Fibroblast of skin of left biceps (primary cell): ENCODE measurements at regions not wholly inside any gene's neighbourhood (a gene's known extent, or its start where the extent isn't known, plus 50 kb on each side); places are given as distances from the start of the nearest gene placed in this dataset.

Source experiments
- DNase-seq, 2 experiments: peaks; one replicate each; pipeline ENCODE4 v3.0.0-alpha.2; 2013; ENCODE audit warnings: low read depth in 2 of 2

DNA sequence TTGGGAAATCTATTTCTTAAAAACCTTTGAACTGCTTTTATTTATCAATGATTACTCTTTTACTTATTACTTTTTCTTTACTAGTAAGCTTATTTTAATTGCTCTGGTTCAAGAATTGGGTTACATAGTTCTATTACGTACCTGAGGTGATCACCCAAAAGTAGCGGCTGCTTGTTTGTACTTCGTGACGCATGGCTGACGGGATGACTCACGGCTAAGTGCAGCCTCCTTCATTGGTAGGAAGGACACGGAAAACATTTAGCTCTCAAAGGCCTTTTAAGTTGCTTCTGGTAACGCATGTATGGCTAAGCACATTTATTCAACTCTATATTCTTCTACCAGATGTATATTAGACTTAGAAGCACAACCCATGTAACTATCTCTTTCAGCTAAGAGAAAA is 285.8 kb upstream of the SP4 start:
- DNase-seq = no peak

DNA sequence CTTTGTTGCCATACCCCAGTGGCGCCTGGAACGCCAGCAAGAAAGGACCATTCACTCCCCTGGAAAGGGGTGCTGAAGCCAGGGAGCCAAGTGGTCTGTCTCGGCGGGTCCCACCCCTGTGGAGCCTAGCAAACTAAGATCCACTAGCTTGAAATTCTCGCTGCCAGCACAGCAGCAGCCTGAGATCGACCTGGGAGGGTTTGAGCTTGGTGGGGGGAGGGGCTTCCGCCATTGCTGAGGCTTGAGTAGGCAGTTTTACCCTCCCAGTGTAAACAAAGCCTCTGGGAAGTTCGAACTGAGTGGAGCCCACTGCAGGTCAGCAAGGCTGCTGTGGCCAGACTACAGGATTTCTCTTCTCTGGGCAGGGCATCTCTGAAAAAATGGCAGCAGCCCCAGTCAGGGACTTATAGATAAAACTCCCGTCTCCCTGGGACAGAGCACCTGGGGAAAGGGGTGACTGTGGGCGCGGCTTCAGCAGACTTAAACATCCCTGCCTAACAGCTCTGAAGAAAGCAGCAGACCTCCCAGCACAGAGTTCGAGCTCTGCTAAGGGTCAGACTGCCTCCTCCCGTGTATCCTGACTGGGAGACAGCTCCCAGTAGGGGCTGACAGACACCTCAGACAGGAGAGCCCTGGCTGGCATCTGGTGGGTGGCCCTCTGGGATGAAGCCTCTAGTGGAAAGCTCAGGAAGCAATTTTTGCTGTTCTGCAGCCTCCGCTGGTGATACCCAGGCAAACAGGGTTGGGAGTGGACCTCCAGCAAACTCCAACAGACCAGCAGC is 281.1 kb upstream of the SP4 start:
- no peak for DNase-seq

DNA sequence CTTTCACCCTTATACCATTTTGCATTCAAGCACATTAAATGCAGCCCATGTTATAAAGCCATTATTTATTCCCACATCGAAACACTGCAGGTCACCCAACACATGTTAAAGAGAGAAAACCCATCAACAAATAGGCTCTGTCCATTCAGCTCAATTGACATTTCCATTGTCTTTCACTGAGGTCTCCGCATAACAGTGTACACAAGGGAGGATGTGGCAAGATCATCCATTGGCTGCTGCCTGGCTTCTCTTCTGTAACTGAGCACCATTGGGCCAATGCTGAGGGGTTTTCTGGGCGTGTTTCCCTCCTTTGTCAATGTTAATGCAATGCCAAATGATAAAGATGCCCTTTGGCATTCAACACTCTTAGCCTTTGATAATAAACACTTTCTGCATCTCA is 278.1 kb upstream of the SP4 start:
- DNase-seq = no peak

DNA sequence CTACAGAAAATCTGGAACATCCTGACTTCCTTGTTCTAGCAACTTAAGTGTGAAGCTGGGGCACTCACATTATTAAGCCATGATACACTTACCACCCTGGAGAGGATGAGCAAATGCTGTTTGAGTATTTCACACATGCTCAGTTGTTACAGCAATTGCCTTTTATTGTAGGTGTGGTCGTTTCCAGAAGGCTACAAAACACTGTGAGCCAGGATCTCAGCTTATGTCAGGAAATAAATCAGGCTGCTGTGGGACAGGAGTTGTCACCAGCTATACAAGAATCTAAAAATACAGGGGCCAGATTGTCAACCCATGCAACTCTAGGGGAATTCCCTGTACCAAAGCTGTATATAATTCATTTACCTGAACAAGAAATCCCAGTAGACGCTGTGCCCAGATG is 273.3 kb upstream of the SP4 start:
- DNase-seq = no peak

GRCh38 chr7:21159506-21159905 is 268.4 kb upstream of the SP4 start:
- DNase-seq = no peak

- DNase-seq = no peak
Observed at GRCh38 chr7:21160401-21160800, 267.5 kb upstream of the SP4 start.

GRCh38 chr7:21167942-21168341 is 259.9 kb upstream of the SP4 start:
- no peak for DNase-seq

DNA sequence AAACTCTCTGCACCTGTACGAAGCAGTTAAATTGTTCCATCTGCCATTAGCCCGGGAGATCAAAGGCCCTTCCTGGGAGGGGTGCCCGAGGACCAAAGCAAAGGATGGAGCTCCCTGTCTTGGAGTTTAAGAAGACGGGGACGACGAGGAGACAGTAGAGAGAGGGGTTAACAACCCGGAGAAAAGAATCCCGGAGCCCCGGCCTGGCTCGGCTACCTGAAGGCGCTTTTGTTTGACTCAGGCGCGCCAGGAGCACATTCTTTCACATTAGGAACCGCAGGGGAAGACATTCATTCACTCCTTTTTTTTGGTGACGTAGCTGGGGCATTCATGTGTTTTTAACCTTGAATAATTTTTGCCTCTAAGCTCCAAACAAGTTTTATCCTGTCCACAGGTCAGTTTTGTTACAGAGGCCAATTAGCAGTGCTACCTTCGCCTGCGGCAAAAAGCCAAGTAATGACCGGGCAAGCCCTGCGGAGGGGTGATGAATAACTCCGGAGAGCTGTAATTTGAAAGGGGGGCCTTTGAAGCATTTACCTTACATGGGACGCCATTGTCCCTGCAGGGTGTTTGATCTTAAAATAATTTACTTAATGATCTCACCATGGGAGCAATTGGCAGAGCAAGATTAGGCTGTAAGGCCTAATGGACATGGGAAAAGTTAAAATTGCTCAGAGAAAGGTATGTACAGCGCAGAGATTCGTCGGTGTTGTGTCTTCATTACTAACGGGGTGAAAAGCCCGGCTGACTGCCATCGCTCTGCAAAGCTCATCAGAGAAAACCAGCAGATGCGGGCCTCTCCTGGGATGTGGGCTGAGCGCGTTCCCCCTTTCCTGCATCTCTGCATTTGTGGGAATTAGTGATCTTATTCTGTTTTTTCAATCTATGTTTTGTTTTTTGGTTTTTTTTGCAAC is 258.0 kb upstream of the SP4 start:
- DNase-seq = no peak

DNA sequence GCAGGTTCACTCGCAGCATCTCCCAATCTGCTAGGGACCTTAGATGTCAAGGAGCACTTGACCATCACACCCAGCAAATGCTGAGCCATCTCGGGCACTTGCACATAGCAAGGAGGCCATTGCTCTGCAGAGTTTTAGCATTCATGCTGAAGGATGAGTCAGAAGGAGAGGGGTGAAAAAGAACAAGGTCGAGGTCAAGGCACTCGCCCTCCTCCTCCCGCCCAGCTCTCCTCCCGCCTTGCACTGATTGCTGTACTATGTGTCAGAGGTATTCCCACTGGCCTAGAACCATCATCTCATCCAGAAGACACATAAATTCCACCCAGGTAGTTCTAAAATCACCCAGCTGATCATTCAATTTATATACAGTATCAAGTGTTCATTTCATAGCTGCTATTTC is 255.1 kb upstream of the SP4 start:
- DNase-seq = no peak

DNA sequence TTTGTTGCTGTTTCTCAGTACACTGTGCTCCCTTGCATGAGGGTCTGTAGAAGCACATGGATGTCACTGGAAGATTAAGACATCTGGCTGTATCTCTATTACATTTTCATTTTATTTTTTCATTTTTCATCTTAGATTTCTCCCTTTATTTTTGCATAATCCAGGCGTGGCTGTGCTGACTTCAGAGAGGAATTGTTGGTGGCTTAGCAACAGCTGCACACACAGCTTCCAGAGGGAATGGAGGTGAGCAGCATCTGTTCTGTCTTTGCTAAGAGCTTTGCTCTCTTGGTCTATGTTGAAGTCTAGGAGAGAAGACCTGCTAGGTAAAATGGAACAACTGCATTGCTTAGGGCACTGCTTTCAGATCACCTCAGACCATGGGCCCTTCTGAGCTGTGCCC is 254.4 kb upstream of the SP4 start:
- DNase-seq = no peak

GRCh38 chr7:21175714-21176113 is 252.2 kb upstream of the SP4 start:
- DNase-seq = no peak

GRCh38 chr7:21184942-21185652 is 242.8 kb upstream of the SP4 start:
- DNase-seq = no peak

GRCh38 chr7:21185653-21186265 is 242.1 kb upstream of the SP4 start:
- no peak for DNase-seq

- DNase-seq = no peak
Observed at GRCh38 chr7:21191321-21192073, 236.4 kb upstream of the SP4 start.

- no peak for DNase-seq
Observed at GRCh38 chr7:21192657-21193056, 235.2 kb upstream of the SP4 start.

GRCh38 chr7:21193895-21194294 is 234.0 kb upstream of the SP4 start:
- no peak for DNase-seq

DNA sequence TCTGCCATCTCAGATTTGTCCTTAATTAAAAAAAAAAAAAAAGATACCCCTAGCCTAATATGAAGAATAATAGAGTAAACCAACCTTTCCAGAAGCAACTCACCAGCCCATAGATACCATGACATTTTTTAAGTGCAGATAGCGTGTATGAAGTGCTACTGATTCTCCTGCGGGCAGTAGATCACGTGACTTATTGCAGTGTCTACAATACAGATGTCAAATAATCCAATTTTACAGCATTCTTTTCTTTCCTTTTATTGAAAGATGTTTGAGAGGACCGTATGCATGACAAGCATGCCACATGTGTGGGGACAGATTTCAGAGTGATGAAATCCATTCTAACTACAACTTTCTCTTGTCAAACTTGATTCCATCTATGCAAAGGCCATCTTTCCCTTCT is 232.9 kb upstream of the SP4 start:
- DNase-seq = no peak

- DNase-seq = no peak
Observed at GRCh38 chr7:21198921-21199320, 229.0 kb upstream of the SP4 start.

DNA sequence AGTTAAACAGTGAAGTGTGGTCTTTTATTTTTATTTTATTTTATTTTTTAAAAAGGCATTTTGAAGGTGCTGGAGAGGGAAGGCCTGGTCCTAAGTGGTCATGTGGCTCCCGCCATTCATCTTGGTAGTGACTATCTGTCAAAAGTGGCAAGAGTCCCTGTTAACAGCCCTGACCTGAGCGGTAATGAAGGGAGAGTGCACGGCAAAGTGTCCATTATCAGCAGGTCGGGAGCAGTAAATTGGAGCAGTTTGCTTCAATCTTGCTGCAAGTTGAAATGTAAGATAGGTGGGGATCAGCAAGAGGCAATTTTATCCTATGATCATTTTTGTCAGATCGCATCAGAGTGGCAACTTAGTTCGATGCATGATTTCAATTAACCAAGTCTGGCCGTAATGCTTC is 227.4 kb upstream of the SP4 start:
- no peak for DNase-seq

GRCh38 chr7:21214657-21215056 is 213.2 kb upstream of the SP4 start:
- DNase-seq = no peak

DNA sequence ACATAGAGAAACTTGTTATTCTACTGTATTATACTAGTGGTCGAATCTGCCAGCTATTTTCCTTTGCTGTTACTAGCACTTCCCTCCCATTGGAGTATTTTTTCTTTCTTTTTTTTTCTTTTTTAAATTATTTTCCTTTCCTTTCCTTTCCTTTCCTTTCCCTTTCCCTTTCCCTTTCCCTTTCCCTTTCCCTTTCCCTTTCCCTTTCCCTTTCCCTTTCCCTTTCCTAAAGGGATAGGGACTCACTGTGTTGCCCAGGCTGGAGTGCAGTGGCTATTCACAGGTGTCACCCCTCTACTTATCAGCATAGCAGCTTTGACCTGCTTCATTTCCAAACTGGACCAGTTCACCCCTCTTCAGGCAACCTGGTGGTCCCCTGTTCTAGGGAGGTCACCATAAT is 212.6 kb upstream of the SP4 start:
- no peak for DNase-seq
